HCT116 (cell line): ENCODE measurements at regions not wholly inside any gene's neighbourhood (a gene's known extent, or its start where the extent isn't known, plus 50 kb on each side); places are given as distances from the start of the nearest gene placed in this dataset.
"Not testable (repeated sequence)": the region's sequence is repeated elsewhere in the genome, so short reads cannot be mapped to it uniquely, and the experiment has no call there.

Experiments
- ATAC-seq: fragments of 200-7000 bp; cut with Tn5 transposase; 2 replicates; pipeline ENCODE4 v1.9.1; 2020; ENCODE audit warnings: mild to moderate bottlenecking, moderate library complexity
- BruUV-seq: library from RNA; stranded (reverse); fragments of 400-500 nt; replicated peaks from 2 replicates; lab custom pipeline; 2021; lab: Mats Ljungman, UMichigan
- CTCF ChIA-PET: fragments of 300-600 bp; sonication (Branson Sonifier 250); formaldehyde crosslinking; loops from one replicate; lab custom pipeline; 2021; ENCODE audit warnings: antibody characterized with exemption; lab: Charles Lee
- POLR2A ChIA-PET: fragments of 300-600, 350-600 bp; sonication (Branson Sonifier 250); formaldehyde crosslinking; loops from one replicate; lab custom pipeline; 2021; ENCODE audit warnings: antibody characterized with exemption; lab: Charles Lee
- RAD21 ChIA-PET, 2 experiments: fragments of 300-600 bp; sonication (Branson Sonifier 250); formaldehyde crosslinking; loops; one replicate each; lab custom pipeline; 2023; ENCODE audit warnings: low total read pairs in 2 of 2; ENCODE audit not compliant: uncharacterized antibody in 2 of 2, unreplicated experiment in 2 of 2, low non-redundant PET in 1 of 2; lab: Charles Lee
- DNase-seq: peaks from one replicate; pipeline ENCODE4 v3.0.0-alpha.2; 2010; ENCODE audit warnings: low read depth, low spot score
- H2AFZ ChIP-seq: fragments of 200-600 bp; shearing (Covaris generic), sonication (generic); 2 replicates; pipeline ENCODE4 v1.6.1; 2017; ENCODE audit warnings: low read depth, mixed run types, mixed read lengths, antibody characterized with exemption, low read length; ENCODE audit not compliant: poor library complexity, severe bottlenecking
- H3K27ac ChIP-seq: 2 replicates; pipeline ENCODE4 v1.5.1; 2012; ENCODE audit warnings: low read depth, low read length
- H3K27me3 ChIP-seq: fragments of 200-600 bp; sonication (generic); 2 replicates; pipeline ENCODE4 v1.6.1; 2016; ENCODE audit warnings: mixed run types, low read length, mixed read lengths; ENCODE audit not compliant: insufficient read depth
- H3K36me3 ChIP-seq, 2 experiments: fragments of 200-500 bp in 1 of 2; fragments of 200-600 bp in 1 of 2; sonication (Bioruptor generic) in 1 of 2; sonication (generic) in 1 of 2; 2 replicates each; pipeline versions ENCODE4 v1.5.1 to v1.6.1; 2014 to 2016; ENCODE audit warnings: low read length in 2 of 2, inconsistent platforms in 1 of 2, mixed read lengths in 1 of 2, mixed run types in 1 of 2; ENCODE audit not compliant: insufficient read depth in 2 of 2, control insufficient read depth in 1 of 2
- H3K4me1 ChIP-seq, 2 experiments: fragments of 200-600 bp in 1 of 2; sonication (generic) in 1 of 2; 2 replicates each; pipeline versions ENCODE4 v1.5.1 to v1.6.1; 2012 to 2017; ENCODE audit warnings: low read length in 2 of 2, inconsistent platforms in 1 of 2, mild to moderate bottlenecking in 1 of 2, mixed read lengths in 1 of 2, mixed run types in 1 of 2, moderate library complexity in 1 of 2; ENCODE audit not compliant: insufficient read depth in 2 of 2, control insufficient read depth in 1 of 2
- H3K4me2 ChIP-seq: fragments of 200-600 bp; sonication (generic); 2 replicates; pipeline ENCODE4 v1.6.1; 2017; ENCODE audit warnings: mixed run types, low read length, mixed read lengths
- H3K4me3 ChIP-seq, 2 experiments: fragments of 200-600 bp in 1 of 2; sonication (generic) in 1 of 2; replicated peaks in 1 of 2; 2 replicates each; pipeline ENCODE4 v1.5.1; 2011 to 2016; ENCODE audit warnings: low read length in 2 of 2, control low read depth in 1 of 2, low read depth in 1 of 2, mild to moderate bottlenecking in 1 of 2, mixed read lengths in 1 of 2, mixed run types in 1 of 2
- H3K79me2 ChIP-seq: fragments of 200-600 bp; sonication (generic); 2 replicates; pipeline ENCODE4 v1.6.1; 2017; ENCODE audit warnings: mild to moderate bottlenecking, mixed run types, low read length, moderate library complexity, mixed read lengths; ENCODE audit not compliant: insufficient read depth
- H3K9ac ChIP-seq: fragments of 200-600 bp; sonication (generic); 2 replicates; pipeline ENCODE4 v1.6.1; 2016; ENCODE audit warnings: low read length, mixed read lengths
- H3K9me2 ChIP-seq: fragments of 200-600 bp; sonication (generic), shearing (Covaris generic); 2 replicates; pipeline ENCODE4 v1.6.1; 2017; ENCODE audit warnings: mixed run types, mild to moderate bottlenecking, moderate library complexity; ENCODE audit not compliant: insufficient read depth
- H3K9me3 ChIP-seq, 2 experiments: fragments of 200-500 bp in 1 of 2; fragments of 200-600 bp in 1 of 2; sonication (Bioruptor generic) in 1 of 2; sonication (generic) in 1 of 2; 2 replicates each; pipeline ENCODE4 v1.6.1; 2014 to 2017; ENCODE audit warnings: low read length in 2 of 2, mixed read lengths in 2 of 2, inconsistent platforms in 1 of 2, low read depth in 1 of 2, mild to moderate bottlenecking in 1 of 2, mixed run types in 1 of 2, moderate library complexity in 1 of 2; ENCODE audit not compliant: control insufficient read depth in 1 of 2, insufficient read depth in 1 of 2
- H4K20me1 ChIP-seq: fragments of 200-600 bp; sonication (generic), shearing (Covaris generic); 2 replicates; pipeline ENCODE4 v1.6.1; 2017; ENCODE audit warnings: mixed run types, mild to moderate bottlenecking, moderate library complexity; ENCODE audit not compliant: insufficient read depth
- CBX3 ChIP-seq: IDR thresholded peaks from 2 replicates; pipeline ENCODE4 v1.6.1; 2012; ENCODE audit warnings: low read depth
- CEBPB ChIP-seq: IDR thresholded peaks from 2 replicates; pipeline ENCODE4 v1.6.1; 2012; ENCODE audit warnings: low read depth
- ELF1 ChIP-seq: IDR thresholded peaks from 2 replicates; pipeline ENCODE4 v1.6.1; 2012; ENCODE audit warnings: low read depth, borderline replicate concordance
- EZH2 ChIP-seq: fragments of 200-600 bp; sonication (generic); IDR thresholded peaks from 2 replicates; pipeline ENCODE4 v1.6.1; 2017; ENCODE audit warnings: antibody characterized with exemption, mixed run types
- EZH2phosphoT487 ChIP-seq: fragments of 200-600 bp; IDR thresholded peaks from 2 replicates; pipeline ENCODE4 v1.6.1; 2018; ENCODE audit warnings: antibody characterized with exemption, borderline replicate concordance
- FOSL1 ChIP-seq: IDR thresholded peaks from 2 replicates; pipeline ENCODE4 v1.6.1; 2012; ENCODE audit warnings: low read depth
- JUND ChIP-seq: IDR thresholded peaks from 2 replicates; pipeline ENCODE4 v1.6.1; 2012
- POLR2A ChIP-seq: IDR thresholded peaks from 2 replicates; pipeline ENCODE4 v1.7.0; 2011; ENCODE audit warnings: borderline replicate concordance; ENCODE audit not compliant: insufficient read depth, insufficient read length; ENCODE audit errors: extremely low read depth
- POLR2AphosphoS5 ChIP-seq: IDR thresholded peaks from 2 replicates; pipeline ENCODE4 v1.6.1; 2011; ENCODE audit warnings: mild to moderate bottlenecking, low read depth, low read length, moderate library complexity
- RAD21 ChIP-seq: IDR thresholded peaks from 2 replicates; pipeline ENCODE4 v1.6.1; 2012; ENCODE audit warnings: low read depth, mild to moderate bottlenecking
- SP1 ChIP-seq: IDR thresholded peaks from 2 replicates; pipeline ENCODE4 v1.6.1; 2012; ENCODE audit warnings: low read depth
- TCF7L2 ChIP-seq: IDR thresholded peaks from 2 replicates; pipeline ENCODE4 v1.7.0; 2011; ENCODE audit warnings: borderline replicate concordance, inconsistent platforms; ENCODE audit not compliant: insufficient read depth, insufficient read length; ENCODE audit errors: extremely low read depth
- YY1 ChIP-seq: IDR thresholded peaks from 2 replicates; pipeline ENCODE4 v1.6.1; 2011; ENCODE audit warnings: low read length, low read depth, moderate library complexity, mild to moderate bottlenecking; ENCODE audit not compliant: insufficient replicate concordance; ENCODE audit errors: extremely low read depth
- ZNF274 ChIP-seq: fragments of 200-500 bp; sonication (Bioruptor generic); IDR thresholded peaks from 2 replicates; pipeline ENCODE4 v1.6.1; 2014; ENCODE audit warnings: mild to moderate bottlenecking, low read depth, low read length, inconsistent platforms
- intact Hi-C: fragments of 100-400 bp; cut with micrococcal nuclease; formaldehyde crosslinking; loops from 2 replicates; pipeline ENCODE4 v1.10.0; 2022
- TF ChIP-seq, protein P1 (sequence below): IDR thresholded peaks from 2 replicates; pipeline ENCODE4 v1.6.1; 2012
- TF ChIP-seq, protein P2 (sequence below): IDR thresholded peaks from 2 replicates; pipeline ENCODE4 v1.6.1; 2011; ENCODE audit warnings: mild to moderate bottlenecking, low read length, moderate library complexity; ENCODE audit not compliant: insufficient replicate concordance; ENCODE audit errors: extremely low read depth
- TF ChIP-seq, protein P3 (sequence below), 3 experiments: fragments of 200-600 bp in 1 of 3; sonication (generic) in 1 of 3; IDR thresholded peaks in 2 of 3; conservative IDR thresholded peaks in 1 of 3; 2 replicates each; pipeline ENCODE4 v1.5.1; 2012 to 2017; ENCODE audit warnings: low read depth in 2 of 3, low read length in 2 of 3, antibody characterized with exemption in 1 of 3, borderline replicate concordance in 1 of 3, control low read depth in 1 of 3, mild to moderate bottlenecking in 1 of 3, mixed read lengths in 1 of 3, mixed run types in 1 of 3, moderate library complexity in 1 of 3; ENCODE audit not compliant: insufficient read depth in 1 of 3
- TF ChIP-seq, protein P4 (sequence below): IDR thresholded peaks from 2 replicates; pipeline ENCODE4 v1.6.1; 2012

DNA sequence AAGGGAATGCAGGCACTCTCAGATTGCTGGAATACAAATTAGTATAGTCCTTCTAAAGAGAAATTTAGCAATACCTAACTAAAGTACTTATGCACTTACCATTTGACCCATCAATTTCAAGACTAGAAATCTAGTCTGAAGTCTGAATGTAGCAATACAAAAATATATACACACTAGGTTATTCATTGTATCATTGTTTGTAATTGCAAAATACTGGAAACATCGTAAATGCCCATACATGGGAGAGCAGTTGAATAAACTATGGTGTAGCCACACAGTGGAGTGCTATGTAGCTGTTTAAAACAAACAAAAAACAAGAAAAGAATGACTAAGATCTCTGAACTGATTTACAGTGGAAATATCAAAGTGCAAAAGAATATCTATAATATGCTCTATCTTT lies 346.4 kb downstream of the ZNF674 start:
- Histone ChIP-seq H3K4me1 (peaks cover 17 to 36% of the 10 kb centered on the region in 2 experiments), H3K79me2 (no peaks in the 10 kb centered on the region), H3K9me3 (no peaks in the 10 kb centered on the region; a peak in 1 of 4 replicates), H4K20me1 (no peaks in the 10 kb centered on the region), H3K9ac (no peak overlapping the region), H3K9me2 (no peaks in the 10 kb centered on the region), H3K4me2 (no peak overlapping the region), H3K27ac (no peak overlapping the region), H3K4me3 (no peak overlapping the region), H2AFZ (no peak overlapping the region), H3K36me3 (peaks cover 0 to 2% of the 10 kb centered on the region in 2 experiments; a peak in 1 of 4 replicates), H3K27me3 (no peaks in the 10 kb centered on the region)
- CTCF ChIA-PET, result no interaction called here
- no TSS peak for BruUV-seq
- no peak for TF ChIP-seq FOSL1
- TF ChIP-seq EZH2, result no peak
- TF ChIP-seq, protein P1, sequence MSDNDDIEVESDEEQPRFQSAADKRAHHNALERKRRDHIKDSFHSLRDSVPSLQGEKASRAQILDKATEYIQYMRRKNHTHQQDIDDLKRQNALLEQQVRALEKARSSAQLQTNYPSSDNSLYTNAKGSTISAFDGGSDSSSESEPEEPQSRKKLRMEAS, result no peak
- TF ChIP-seq ELF1, result no peak
- TF ChIP-seq RAD21, result no peak
- TF ChIP-seq POLR2AphosphoS5, result no peak
- TF ChIP-seq, protein P2, sequence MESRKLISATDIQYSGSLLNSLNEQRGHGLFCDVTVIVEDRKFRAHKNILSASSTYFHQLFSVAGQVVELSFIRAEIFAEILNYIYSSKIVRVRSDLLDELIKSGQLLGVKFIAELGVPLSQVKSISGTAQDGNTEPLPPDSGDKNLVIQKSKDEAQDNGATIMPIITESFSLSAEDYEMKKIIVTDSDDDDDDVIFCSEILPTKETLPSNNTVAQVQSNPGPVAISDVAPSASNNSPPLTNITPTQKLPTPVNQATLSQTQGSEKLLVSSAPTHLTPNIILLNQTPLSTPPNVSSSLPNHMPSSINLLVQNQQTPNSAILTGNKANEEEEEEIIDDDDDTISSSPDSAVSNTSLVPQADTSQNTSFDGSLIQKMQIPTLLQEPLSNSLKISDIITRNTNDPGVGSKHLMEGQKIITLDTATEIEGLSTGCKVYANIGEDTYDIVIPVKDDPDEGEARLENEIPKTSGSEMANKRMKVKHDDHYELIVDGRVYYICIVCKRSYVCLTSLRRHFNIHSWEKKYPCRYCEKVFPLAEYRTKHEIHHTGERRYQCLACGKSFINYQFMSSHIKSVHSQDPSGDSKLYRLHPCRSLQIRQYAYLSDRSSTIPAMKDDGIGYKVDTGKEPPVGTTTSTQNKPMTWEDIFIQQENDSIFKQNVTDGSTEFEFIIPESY, result no peak
- no peak for TF ChIP-seq POLR2A
- TF ChIP-seq YY1, result no peak
- TF ChIP-seq, protein P3, sequence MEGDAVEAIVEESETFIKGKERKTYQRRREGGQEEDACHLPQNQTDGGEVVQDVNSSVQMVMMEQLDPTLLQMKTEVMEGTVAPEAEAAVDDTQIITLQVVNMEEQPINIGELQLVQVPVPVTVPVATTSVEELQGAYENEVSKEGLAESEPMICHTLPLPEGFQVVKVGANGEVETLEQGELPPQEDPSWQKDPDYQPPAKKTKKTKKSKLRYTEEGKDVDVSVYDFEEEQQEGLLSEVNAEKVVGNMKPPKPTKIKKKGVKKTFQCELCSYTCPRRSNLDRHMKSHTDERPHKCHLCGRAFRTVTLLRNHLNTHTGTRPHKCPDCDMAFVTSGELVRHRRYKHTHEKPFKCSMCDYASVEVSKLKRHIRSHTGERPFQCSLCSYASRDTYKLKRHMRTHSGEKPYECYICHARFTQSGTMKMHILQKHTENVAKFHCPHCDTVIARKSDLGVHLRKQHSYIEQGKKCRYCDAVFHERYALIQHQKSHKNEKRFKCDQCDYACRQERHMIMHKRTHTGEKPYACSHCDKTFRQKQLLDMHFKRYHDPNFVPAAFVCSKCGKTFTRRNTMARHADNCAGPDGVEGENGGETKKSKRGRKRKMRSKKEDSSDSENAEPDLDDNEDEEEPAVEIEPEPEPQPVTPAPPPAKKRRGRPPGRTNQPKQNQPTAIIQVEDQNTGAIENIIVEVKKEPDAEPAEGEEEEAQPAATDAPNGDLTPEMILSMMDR (IDR thresholded peaks at IDR 0.05 in 2 of 3, conservative IDR thresholded peaks at IDR 0.05 in 1 of 3; ENCODE audit: borderline replicate concordance in 1 of 3, insufficient read depth in 1 of 3, low read depth in 2 of 3, low read length in 2 of 3), result no peak
- TF ChIP-seq CEBPB, result no peak
- no peak for TF ChIP-seq TCF7L2
- no peak for TF ChIP-seq JUND
- TF ChIP-seq, protein P4, sequence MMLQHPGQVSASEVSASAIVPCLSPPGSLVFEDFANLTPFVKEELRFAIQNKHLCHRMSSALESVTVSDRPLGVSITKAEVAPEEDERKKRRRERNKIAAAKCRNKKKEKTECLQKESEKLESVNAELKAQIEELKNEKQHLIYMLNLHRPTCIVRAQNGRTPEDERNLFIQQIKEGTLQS, result no peak
- no peak for TF ChIP-seq ZNF274
- no peak for TF ChIP-seq EZH2phosphoT487
- no peak for TF ChIP-seq SP1
- TF ChIP-seq CBX3, result no peak
- RAD21 ChIA-PET, result no interaction called here
- DNase-seq, result no peak
- intact Hi-C loops, result no loop called here
- POLR2A ChIA-PET, result no interaction called here
- ATAC-seq, result no peak

DNA sequence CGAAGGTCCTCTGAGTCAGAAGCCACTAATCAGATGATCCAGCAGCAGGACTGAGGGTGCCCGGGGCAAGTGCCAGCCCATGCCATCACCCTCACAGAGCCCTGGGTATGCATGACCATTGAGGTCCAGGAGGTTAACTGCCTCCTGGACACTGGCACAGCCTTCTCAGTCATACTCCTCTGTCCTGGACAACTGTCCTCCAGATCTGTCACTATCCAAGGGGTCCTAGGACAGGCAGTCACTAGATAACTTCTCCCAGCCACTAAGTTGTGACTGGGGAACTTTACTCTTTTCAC lies 358.5 kb downstream of the ZNF674 start:
- Histone ChIP-seq H3K4me1 (peaks cover 30 to 47% of the 10 kb centered on the region in 2 experiments), H3K4me2 (peak overlapping the region; percentile 55), H3K27ac (peak overlapping the region; percentile 89), H3K9ac (peak overlapping the region; percentile 44; the same call in 1 of the 2 replicates)
- H3K9me2 ChIP-seq, H2AFZ ChIP-seq, H4K20me1 ChIP-seq, DNase-seq, BruUV-seq, RAD21 ChIA-PET, H3K9me3 ChIP-seq, H3K27me3 ChIP-seq, H3K4me3 ChIP-seq, CTCF ChIA-PET, H3K79me2 ChIP-seq, H3K36me3 ChIP-seq, POLR2A ChIA-PET: not testable (repeated sequence)
- peak; percentile 38; the same call in 1 of the 2 replicates for ATAC-seq
- intact Hi-C loops, result loop anchor here (10.0 kb wide), 1 partner anchor 188 kb away; no protein-coding TSS in a partner anchor
